ENCODE measurements at regions not wholly inside any gene's neighbourhood (a gene's known extent, or its start where the extent isn't known, plus 50 kb on each side); places are given as distances from the start of the nearest gene placed in this dataset.

DNA sequence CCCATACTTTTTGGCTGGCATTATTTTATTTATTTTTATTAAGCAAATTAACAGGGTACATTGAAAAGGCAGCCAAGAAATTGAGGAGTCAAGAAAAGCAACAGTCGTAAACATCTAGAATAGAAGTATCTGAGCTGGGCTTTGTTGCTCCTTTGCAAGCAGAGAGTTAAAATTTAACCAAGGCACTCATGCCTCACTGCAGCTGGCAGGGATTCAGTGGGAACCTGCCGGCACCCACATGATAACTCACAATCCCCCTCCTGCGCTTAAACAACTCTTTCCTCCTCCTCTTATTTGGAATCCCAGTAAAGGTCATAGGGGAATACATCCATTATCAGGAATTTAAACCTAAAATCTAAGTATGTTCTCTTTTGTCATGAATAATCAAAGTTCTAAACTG lies 115.5 kb downstream of the SOX3 start:
- TF ChIP-seq JUND (IDR thresholded peaks at IDR 0.05; ENCODE audit: low read depth), result no peak

DNA sequence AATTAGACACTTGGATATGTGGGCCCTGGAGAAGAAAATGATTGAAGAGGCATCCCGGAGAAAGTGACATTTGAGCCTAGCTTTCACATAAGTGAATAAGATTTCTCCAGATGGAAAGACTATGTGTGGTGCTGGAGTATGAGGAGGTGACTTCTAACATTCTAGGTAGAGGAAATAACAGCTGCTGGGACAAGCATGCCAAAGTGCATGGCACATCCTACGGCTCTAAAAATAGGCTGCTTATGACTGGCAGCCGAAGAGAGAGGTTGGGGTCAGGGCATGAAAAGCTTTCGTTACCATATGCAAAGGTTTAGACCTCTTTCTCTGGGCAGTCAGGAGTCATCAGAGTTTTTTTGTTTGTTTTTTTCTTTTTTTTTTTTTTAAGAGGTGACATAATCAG lies 142.0 kb downstream of the SOX3 start:
- in situ Hi-C loops (cut with HindIII; ENCODE audit: low pct_unique_long_range_greater_than_20kb, low sequenced_read_pairs), result no loop called here
- DNase-seq (ENCODE audit: low read depth in 1 of 2, low spot score in 1 of 2), result no peak
- TF ChIP-seq JUND (IDR thresholded peaks at IDR 0.05; ENCODE audit: low read depth), result no peak

More for the DNA sequence above, 115.5 kb downstream of the SOX3 start:
- DNase-seq (ENCODE audit: low read depth in 1 of 2, low spot score in 1 of 2), result no peak
- in situ Hi-C loops (cut with HindIII; ENCODE audit: low pct_unique_long_range_greater_than_20kb, low sequenced_read_pairs), result no loop called here

DNA sequence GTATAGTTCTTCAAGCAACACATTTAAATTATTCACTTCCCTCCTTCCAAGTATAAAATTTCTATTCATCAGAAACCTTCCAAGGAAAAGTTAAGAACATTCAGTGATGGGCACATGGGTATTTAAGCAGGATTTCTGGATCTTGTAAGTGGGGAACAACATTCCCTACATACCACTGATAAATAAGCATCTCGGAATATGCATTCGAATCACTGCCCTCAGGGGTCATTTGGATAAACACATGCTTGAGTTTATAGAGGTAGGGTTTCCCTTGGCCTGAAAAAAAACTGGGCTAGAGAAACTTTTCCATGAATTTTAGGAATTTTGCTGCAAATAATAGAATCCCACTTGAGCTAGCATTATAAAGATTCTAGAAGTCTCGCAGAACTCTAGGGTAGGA lies 143.9 kb downstream of the SOX3 start:
- in situ Hi-C loops (cut with HindIII; ENCODE audit: low pct_unique_long_range_greater_than_20kb, low sequenced_read_pairs), result no loop called here
- DNase-seq (ENCODE audit: low read depth in 1 of 2, low spot score in 1 of 2), result no peak
- TF ChIP-seq JUND (IDR thresholded peaks at IDR 0.05; ENCODE audit: low read depth), result no peak

DNA sequence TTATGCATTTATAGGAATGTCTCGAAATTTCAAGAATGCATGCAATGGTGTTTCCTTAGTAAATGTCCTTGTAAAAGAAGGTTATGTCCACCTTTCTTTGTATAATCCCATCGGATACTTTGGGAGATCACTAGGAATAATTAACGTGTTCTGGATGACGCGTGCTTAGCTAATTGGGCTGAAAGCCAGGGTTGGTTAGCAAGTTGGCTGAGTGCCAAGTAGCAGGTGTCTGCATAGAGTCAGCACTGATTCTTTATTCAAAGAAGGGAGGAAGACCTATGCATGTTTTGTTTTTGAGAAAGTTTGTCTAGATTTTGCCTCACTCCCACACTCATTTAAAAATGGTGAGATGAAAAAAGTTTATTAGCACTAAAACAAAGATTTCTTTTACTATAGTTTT lies 144.6 kb downstream of the SOX3 start:
- TF ChIP-seq JUND (IDR thresholded peaks at IDR 0.05; ENCODE audit: low read depth), result no peak
- in situ Hi-C loops (cut with HindIII; ENCODE audit: low pct_unique_long_range_greater_than_20kb, low sequenced_read_pairs), result no loop called here
- DNase-seq (ENCODE audit: low read depth in 1 of 2, low spot score in 1 of 2), result no peak

DNA sequence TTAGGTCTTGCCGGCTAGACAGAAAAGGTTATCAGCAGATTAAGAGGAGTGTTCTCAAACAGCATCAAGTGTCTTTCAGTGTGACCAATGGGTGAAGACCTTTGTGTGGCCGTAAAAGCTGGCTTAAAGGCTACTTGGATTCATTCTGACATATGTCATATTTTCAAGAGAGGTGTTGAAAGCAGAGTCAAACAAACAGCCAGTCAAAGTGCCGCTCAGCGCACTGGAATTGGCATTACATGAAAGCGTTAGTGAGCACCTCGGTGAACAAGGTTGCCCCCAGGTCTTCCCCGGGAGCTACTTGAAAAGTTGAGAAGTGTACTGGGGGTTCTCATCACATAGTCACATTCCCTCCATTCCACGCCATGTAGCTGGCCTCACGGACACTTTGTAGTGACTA lies 148.9 kb downstream of the SOX3 start:
- TF ChIP-seq JUND (IDR thresholded peaks at IDR 0.05; ENCODE audit: low read depth), result no peak
- in situ Hi-C loops (cut with HindIII; ENCODE audit: low pct_unique_long_range_greater_than_20kb, low sequenced_read_pairs), result no loop called here
- no peak for DNase-seq (ENCODE audit: low read depth in 1 of 2, low spot score in 1 of 2)

DNA sequence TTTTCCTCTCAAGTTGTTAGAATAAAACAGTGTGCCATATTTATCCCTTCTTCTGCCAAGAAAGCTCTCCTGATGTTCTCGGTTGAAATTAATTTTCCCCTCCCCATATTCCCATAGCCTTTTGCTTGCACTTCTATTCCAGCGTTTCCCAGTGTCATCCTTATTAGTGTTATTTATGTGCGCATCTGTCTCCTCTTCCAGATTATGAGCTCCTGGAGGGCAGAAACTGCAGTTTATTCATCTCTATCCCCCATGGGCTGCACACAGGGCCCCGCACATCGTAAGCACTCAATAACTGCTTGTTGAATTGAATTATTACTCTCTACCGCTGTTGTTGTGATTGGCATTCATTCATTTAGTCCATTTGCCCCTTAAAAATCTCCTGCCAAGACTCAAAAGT lies 149.4 kb downstream of the SOX3 start:
- DNase-seq (ENCODE audit: low read depth in 1 of 2, low spot score in 1 of 2), result no peak
- TF ChIP-seq JUND (IDR thresholded peaks at IDR 0.05; ENCODE audit: low read depth), result no peak
- in situ Hi-C loops (cut with HindIII; ENCODE audit: low pct_unique_long_range_greater_than_20kb, low sequenced_read_pairs), result no loop called here

DNA sequence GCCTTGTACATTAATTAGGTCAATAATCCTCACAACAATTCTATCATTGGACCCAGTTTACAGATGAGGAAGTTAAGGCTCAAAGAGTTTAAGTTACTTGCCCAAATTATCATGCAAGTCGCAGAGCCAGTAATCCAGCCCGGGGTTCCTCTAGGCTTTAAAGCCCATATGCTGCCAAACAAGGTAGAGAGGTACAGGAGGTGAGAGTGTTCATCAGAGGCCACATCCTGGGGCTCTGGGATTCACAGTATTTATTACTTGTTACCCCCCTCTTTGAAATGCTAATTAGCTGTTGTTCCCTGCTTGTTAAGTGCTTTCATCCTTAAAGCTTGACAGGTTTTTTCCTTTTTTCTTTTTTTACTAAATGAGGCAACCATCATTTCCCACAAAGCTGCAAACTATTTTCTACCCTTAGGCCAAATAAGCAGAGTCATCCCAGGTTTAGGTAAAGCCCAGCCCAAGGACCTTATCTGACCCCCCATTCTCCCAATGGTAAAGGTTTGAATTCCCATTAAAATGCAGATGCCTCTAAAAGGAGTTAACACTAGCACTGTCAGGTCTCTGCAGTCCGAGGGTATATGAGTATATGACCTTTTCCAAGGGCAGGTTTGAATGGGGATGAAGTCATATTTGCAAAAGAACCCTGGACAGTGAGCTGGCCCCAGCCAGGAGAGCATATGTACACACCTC lies 150.3 kb downstream of the SOX3 start:
- no peak for DNase-seq (ENCODE audit: low read depth in 1 of 2, low spot score in 1 of 2)
- in situ Hi-C loops (cut with HindIII; ENCODE audit: low pct_unique_long_range_greater_than_20kb, low sequenced_read_pairs), result no loop called here
- no peak for TF ChIP-seq JUND (IDR thresholded peaks at IDR 0.05; ENCODE audit: low read depth)

DNA sequence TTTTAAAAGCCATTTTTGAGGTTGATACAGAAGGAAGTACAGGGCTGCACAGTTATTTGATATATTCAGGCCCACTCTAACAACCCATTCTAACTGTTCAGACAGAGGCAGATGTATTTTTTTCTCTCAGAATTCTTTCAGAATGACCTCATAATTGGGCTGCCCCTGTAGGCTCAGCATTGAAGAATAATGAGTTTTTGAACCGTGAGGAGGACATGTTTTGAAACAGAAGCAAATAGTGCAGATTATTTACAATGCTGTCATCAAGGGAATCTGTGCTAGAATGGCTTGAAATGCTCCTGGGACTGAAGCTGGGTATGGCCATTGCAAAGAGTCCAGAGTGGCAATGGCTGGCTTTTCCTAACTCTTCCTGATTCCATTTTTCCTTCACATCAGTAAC lies 158.1 kb downstream of the SOX3 start:
- in situ Hi-C loops (cut with HindIII; ENCODE audit: low pct_unique_long_range_greater_than_20kb, low sequenced_read_pairs), result no loop called here
- DNase-seq (ENCODE audit: low read depth in 1 of 2, low spot score in 1 of 2), result no peak
- TF ChIP-seq JUND (IDR thresholded peaks at IDR 0.05; ENCODE audit: low read depth), result no peak

DNA sequence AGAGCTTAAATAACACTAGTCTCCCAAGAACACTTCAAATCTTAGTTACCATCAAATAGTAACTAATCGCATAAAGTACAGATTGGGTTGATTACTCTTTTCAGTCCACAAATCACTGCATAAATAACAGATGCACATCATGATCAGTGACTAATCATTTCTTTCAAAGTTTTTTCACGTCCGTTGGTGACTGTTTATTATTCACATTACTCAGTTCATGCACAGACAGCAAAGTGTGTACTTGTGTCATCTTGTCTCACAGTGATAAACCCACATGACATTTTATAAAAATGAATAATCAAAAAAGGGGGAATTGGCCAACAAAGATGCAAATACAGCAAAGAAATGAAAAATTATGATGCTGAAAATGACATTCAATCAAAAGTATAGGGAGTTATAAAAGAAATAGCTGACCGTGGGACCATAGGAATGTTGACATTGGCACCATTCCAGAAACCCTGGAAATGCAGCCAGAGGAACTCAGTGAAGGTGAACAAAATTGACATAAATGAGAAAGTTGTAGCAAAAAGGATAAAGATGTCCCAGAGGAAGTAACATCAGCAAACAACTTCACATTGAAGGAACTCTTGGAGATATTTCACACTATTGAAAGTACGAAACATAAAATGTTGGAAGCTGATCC lies 161.5 kb downstream of the SOX3 start:
- peak in 1 of 2 experiments; percentile 10 for DNase-seq (ENCODE audit: low read depth in 1 of 2, low spot score in 1 of 2)
- TF ChIP-seq JUND (IDR thresholded peaks at IDR 0.05; ENCODE audit: low read depth), result no peak
- in situ Hi-C loops (cut with HindIII; ENCODE audit: low pct_unique_long_range_greater_than_20kb, low sequenced_read_pairs), result no loop called here

DNA sequence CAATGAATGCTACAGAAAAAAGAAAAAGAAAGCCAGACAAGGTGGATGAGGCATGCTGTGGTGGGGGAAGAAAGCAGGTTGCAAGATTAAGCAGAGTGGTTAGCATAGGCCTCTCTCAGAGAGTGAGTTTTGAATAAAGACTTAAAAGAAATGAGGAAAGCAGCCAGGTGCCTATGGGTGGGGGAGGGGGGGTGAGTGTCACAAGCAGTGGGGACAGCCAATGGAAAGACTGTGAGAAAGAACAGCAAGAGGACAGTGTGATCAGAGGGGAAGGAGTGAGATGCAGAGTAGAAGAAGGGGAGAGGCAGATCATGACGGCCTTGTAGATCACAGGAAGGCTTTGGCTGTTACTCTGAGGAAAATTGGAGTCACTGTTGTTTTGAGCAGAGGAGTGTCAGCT lies 162.5 kb downstream of the SOX3 start:
- in situ Hi-C loops (cut with HindIII; ENCODE audit: low pct_unique_long_range_greater_than_20kb, low sequenced_read_pairs), result no loop called here
- TF ChIP-seq JUND (IDR thresholded peaks at IDR 0.05; ENCODE audit: low read depth), result no peak
- no peak for DNase-seq (ENCODE audit: low read depth in 1 of 2, low spot score in 1 of 2)

DNA sequence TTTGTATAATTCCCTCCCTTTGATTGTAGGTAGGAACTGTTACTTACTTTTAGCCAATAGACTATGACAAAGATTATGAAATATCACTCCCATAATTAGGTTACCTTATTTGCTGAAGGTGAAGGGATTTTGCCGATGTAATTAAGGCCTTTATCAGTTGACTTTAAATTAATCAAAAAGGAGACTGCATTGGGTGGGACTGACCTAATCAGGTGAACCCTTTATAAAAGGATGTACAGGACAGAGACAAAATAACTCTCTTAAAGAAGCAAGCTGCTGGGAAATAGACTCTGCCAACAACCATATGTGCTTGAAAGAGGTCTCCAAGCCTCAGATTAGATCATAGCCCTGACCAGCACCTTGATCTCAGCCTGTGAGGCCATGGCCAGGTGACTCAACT lies 167.6 kb downstream of the SOX3 start:
- in situ Hi-C loops (cut with HindIII; ENCODE audit: low pct_unique_long_range_greater_than_20kb, low sequenced_read_pairs), result no loop called here
- DNase-seq (ENCODE audit: low read depth in 1 of 2, low spot score in 1 of 2), result no peak
- TF ChIP-seq JUND (IDR thresholded peaks at IDR 0.05; ENCODE audit: low read depth), result no peak

DNA sequence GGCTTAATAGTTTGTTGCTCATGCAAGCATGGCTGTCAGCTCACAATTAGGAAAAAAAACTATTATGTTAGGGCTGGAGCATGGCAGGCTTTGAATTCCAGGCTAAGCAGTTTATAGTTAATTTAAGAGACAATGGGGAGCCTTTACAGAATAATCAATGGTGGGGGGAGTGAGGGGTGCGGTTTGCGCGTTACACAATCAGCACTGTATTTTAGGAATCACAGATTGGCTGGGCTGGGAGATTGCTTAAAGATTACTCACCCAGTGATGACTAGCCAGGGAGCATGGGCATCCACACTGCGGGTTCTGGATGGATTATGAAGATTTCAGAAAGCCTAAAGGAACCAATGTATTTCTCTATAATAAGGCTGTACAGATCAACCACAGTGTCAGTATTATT lies 186.6 kb downstream of the SOX3 start:
- in situ Hi-C loops (cut with HindIII; ENCODE audit: low pct_unique_long_range_greater_than_20kb, low sequenced_read_pairs), result no loop called here

DNA sequence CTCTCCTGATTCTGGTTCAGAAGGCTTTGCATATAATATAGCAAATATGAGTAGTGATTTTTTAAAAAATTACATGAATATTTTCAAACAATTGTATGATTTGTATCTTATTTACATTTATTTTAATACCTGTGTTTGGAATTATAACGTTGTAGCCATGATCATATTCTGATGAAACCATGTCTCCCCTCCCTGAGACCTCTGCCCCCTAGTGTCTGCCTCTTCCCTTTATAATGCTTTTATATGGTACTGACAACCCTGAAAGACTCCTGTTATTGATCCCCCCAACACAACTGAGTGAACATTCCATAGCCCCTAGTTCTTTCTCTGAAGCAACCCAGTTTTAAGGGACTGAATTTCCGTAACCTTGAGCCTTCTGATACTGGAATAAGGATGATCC lies 187.4 kb downstream of the SOX3 start:
- no peak for DNase-seq (ENCODE audit: low read depth in 1 of 2, low spot score in 1 of 2)
- TF ChIP-seq JUND (IDR thresholded peaks at IDR 0.05; ENCODE audit: low read depth), result no peak
- in situ Hi-C loops (cut with HindIII; ENCODE audit: low pct_unique_long_range_greater_than_20kb, low sequenced_read_pairs), result no loop called here

More for the DNA sequence above, 186.6 kb downstream of the SOX3 start:
- no peak for TF ChIP-seq JUND (IDR thresholded peaks at IDR 0.05; ENCODE audit: low read depth)
- no peak for DNase-seq (ENCODE audit: low read depth in 1 of 2, low spot score in 1 of 2)
